ENCODE measurements at regions not wholly inside any gene's neighbourhood (a gene's known extent, or its start where the extent isn't known, plus 50 kb on each side); places are given as distances from the start of the nearest gene placed in this dataset.
A peak's percentile ranks its signal among the peaks of the same experiment; 100 is the strongest.

GRCh38 chr1:240004086-240004749 lies 87.5 kb upstream of the FMN2 start:
- peak; percentile 15 to 26; a peak in 1 of 5 replicates for TF ChIP-seq RAD21 (conservative IDR thresholded peaks at IDR 0.05 in 1 of 2, IDR thresholded peaks at IDR 0.05 in 1 of 2)
- TF ChIP-seq, protein P1, sequence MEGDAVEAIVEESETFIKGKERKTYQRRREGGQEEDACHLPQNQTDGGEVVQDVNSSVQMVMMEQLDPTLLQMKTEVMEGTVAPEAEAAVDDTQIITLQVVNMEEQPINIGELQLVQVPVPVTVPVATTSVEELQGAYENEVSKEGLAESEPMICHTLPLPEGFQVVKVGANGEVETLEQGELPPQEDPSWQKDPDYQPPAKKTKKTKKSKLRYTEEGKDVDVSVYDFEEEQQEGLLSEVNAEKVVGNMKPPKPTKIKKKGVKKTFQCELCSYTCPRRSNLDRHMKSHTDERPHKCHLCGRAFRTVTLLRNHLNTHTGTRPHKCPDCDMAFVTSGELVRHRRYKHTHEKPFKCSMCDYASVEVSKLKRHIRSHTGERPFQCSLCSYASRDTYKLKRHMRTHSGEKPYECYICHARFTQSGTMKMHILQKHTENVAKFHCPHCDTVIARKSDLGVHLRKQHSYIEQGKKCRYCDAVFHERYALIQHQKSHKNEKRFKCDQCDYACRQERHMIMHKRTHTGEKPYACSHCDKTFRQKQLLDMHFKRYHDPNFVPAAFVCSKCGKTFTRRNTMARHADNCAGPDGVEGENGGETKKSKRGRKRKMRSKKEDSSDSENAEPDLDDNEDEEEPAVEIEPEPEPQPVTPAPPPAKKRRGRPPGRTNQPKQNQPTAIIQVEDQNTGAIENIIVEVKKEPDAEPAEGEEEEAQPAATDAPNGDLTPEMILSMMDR (IDR thresholded peaks at IDR 0.05) = peak; percentile 75
- no peak for TF ChIP-seq CHD4 (IDR thresholded peaks at IDR 0.05; ENCODE audit: borderline replicate concordance)
- no peak for TF ChIP-seq MAZ (IDR thresholded peaks at IDR 0.05; ENCODE audit: borderline replicate concordance, low read depth, low read length)
- no peak for TF ChIP-seq ZFP36 (IDR thresholded peaks at IDR 0.05; ENCODE audit: borderline replicate concordance, partially characterized antibody)
- TF ChIP-seq HOXA7 (CRISPR knock-in tag; IDR thresholded peaks at IDR 0.05) = no peak
- TF ChIP-seq HDAC2 (IDR thresholded peaks at IDR 0.05) = no peak
- no peak for TF ChIP-seq POLR2A (IDR thresholded peaks at IDR 0.05; ENCODE audit: low read length)
- no peak for TF ChIP-seq CHD2 (IDR thresholded peaks at IDR 0.05; ENCODE audit: low read length, partially characterized antibody)
- TF ChIP-seq FOSL2 (IDR thresholded peaks at IDR 0.05) = no peak
- no peak for TF ChIP-seq FOSL2 (CRISPR knock-in tag; IDR thresholded peaks at IDR 0.05)
- no peak for TF ChIP-seq REST (IDR thresholded peaks at IDR 0.05)

Measured in A549 (cell line).